ENCODE measurements at regions not wholly inside any gene's neighbourhood (a gene's known extent, or its start where the extent isn't known, plus 50 kb on each side); places are given as distances from the start of the nearest gene placed in this dataset.
"Not testable (repeated sequence)": the region's sequence is repeated elsewhere in the genome, so short reads cannot be mapped to it uniquely, and the experiment has no call there.

DNA sequence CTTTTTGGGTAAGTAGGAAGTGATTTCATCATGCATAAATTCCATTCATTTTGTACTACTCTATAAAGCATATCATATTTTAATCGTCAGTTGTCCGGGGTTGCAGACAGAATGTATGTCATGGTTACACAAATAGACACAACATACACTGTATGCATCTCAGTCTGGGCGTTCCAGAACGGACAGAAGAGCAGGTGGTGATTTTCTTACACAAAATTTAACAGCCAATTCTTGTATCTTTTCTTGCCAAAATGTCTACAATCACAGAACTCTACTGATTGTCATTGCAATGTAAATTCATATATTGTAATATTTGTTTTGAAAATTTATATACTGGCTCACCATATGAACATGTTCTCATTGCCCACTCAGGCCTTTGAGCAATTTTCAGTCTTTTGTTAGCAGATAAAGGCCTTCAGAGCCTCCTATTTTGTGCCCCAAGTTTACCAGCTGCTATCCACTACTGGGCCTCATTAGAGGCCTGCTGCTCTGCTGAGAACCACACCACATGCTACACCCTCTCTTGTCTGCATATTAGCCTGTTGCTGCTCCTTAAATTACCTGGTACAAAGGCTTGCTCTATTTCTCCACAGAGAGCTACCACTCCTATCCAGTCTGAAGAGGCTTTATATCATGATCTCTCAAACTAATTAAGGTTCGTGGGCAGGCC, 61.5 kb downstream of the PRDM13 start:
- H3K27me3 ChIP-seq (ENCODE audit: insufficient read depth, poor library complexity, severe bottlenecking): peaks cover 3% of the 10 kb centered on the region
- TF ChIP-seq SPI1 (IDR thresholded peaks at IDR 0.05; ENCODE audit: borderline replicate concordance, low read depth): no peak
- no peak for TF ChIP-seq GABPA (IDR thresholded peaks at IDR 0.05; ENCODE audit: low read depth)
- no peak for TF ChIP-seq POLR2AphosphoS5 (IDR thresholded peaks at IDR 0.05; ENCODE audit: low read depth)
- TF ChIP-seq, protein P1, sequence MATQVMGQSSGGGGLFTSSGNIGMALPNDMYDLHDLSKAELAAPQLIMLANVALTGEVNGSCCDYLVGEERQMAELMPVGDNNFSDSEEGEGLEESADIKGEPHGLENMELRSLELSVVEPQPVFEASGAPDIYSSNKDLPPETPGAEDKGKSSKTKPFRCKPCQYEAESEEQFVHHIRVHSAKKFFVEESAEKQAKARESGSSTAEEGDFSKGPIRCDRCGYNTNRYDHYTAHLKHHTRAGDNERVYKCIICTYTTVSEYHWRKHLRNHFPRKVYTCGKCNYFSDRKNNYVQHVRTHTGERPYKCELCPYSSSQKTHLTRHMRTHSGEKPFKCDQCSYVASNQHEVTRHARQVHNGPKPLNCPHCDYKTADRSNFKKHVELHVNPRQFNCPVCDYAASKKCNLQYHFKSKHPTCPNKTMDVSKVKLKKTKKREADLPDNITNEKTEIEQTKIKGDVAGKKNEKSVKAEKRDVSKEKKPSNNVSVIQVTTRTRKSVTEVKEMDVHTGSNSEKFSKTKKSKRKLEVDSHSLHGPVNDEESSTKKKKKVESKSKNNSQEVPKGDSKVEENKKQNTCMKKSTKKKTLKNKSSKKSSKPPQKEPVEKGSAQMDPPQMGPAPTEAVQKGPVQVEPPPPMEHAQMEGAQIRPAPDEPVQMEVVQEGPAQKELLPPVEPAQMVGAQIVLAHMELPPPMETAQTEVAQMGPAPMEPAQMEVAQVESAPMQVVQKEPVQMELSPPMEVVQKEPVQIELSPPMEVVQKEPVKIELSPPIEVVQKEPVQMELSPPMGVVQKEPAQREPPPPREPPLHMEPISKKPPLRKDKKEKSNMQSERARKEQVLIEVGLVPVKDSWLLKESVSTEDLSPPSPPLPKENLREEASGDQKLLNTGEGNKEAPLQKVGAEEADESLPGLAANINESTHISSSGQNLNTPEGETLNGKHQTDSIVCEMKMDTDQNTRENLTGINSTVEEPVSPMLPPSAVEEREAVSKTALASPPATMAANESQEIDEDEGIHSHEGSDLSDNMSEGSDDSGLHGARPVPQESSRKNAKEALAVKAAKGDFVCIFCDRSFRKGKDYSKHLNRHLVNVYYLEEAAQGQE (IDR thresholded peaks at IDR 0.05; ENCODE audit: insufficient replicate concordance, low read depth): no peak
- TF ChIP-seq, protein P2, sequence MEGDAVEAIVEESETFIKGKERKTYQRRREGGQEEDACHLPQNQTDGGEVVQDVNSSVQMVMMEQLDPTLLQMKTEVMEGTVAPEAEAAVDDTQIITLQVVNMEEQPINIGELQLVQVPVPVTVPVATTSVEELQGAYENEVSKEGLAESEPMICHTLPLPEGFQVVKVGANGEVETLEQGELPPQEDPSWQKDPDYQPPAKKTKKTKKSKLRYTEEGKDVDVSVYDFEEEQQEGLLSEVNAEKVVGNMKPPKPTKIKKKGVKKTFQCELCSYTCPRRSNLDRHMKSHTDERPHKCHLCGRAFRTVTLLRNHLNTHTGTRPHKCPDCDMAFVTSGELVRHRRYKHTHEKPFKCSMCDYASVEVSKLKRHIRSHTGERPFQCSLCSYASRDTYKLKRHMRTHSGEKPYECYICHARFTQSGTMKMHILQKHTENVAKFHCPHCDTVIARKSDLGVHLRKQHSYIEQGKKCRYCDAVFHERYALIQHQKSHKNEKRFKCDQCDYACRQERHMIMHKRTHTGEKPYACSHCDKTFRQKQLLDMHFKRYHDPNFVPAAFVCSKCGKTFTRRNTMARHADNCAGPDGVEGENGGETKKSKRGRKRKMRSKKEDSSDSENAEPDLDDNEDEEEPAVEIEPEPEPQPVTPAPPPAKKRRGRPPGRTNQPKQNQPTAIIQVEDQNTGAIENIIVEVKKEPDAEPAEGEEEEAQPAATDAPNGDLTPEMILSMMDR (IDR thresholded peaks at IDR 0.05; ENCODE audit: insufficient read depth, low read length): no peak
- H3K4me3 ChIP-seq (replicated peaks; ENCODE audit: insufficient read depth, low read length): no peak overlapping the region
- no peak for DNase-seq (ENCODE audit: low read depth in 1 of 2, low spot score in 1 of 2)
- H3K27ac ChIP-seq (replicated peaks): no peak overlapping the region

DNA sequence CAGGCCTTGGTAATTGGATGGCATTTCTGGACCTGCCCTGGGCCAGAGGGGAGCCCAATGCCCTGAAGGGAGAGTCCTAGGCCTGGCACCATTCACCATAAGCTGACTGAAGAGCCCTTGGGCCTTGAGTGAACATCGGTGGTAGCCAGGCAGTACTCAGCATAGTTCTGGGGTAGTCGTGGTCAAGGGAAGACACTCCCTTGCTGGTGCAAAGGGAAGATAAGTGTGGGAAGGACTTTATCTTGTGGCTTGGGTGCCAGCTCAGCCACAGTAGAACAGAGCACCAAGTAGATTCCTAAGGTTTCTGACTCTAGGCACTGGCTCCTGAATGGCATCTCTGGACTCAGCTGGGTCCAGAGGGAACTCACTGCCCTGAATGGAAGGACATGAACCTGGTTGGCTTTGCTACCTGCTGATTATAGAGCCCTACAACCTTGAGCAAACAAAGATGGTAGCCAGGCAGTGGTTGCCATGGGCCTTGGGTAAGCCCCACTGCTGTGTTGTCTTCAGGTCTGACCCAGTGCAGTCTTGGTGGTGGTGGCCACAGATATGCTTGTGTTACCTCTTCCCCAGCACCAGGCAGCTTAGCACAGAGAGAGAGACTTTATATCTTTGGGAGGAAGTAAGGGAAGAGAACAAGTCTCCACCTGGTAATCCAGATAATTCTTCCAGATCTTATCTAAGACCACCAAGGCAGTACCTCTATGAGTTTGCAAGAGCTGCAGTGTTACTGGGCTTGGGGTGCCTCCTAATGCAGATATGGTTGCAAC, 83.5 kb downstream of the PRDM13 start:
- Histone ChIP-seq H3K27ac (replicated peaks) (no peak overlapping the region), H3K27me3 (ENCODE audit: insufficient read depth, poor library complexity, severe bottlenecking) (no peaks in the 10 kb centered on the region), H3K4me3 (replicated peaks; ENCODE audit: insufficient read depth, low read length) (no peak overlapping the region)
- no peak for TF ChIP-seq POLR2AphosphoS5 (IDR thresholded peaks at IDR 0.05; ENCODE audit: low read depth)
- TF ChIP-seq, protein P2 (IDR thresholded peaks at IDR 0.05; ENCODE audit: insufficient read depth, low read length): no peak
- TF ChIP-seq, protein P1 (IDR thresholded peaks at IDR 0.05; ENCODE audit: insufficient replicate concordance, low read depth): no peak
- no peak for DNase-seq (ENCODE audit: low read depth in 1 of 2, low spot score in 1 of 2)

DNA sequence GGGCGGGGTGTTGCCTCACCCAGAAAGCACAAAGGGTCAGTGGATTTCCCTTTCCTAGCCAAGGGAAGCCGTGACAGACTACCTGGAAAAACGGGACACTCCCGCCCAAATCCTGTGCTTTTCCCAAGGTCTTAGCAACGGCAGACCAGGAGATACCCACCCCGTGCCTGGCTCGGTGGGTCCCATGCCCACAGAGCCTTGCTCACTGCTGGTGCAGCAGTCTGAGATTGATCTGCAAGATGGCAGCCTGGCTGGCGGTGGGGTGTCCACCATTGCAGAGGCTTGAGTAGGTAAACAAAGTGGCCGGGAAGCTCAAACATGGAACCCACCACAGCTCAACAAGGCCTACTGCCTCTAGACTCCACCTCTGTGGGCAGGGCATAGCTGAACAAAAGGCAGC, 95.7 kb downstream of the PRDM13 start:
- H3K27ac ChIP-seq (replicated peaks); H3K27me3 ChIP-seq (ENCODE audit: insufficient read depth, poor library complexity, severe bottlenecking); DNase-seq (ENCODE audit: low read depth in 1 of 2, low spot score in 1 of 2); H3K4me3 ChIP-seq (replicated peaks; ENCODE audit: insufficient read depth, low read length): not testable (repeated sequence)

DNA sequence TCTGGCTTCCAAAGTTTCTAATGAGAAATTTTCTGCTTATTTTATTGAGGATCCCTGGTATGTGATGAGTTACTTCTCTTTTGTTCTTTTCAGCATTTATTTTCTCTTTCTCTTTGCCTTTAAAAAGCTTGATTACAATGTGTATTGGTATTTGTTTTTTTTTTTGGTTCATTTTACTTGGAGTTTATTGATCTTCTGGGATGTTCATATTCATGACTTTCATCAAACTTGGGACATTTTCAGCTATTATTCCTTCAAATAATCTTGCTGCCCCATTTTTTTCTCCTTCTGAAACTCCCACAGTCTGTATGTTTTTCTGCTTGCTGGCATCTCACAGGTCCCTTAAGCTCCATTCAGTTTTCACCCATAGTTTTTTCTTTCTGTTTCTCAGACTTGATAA, 102.4 kb downstream of the PRDM13 start:
- Histone ChIP-seq H3K4me3 (replicated peaks; ENCODE audit: insufficient read depth, low read length) (no peak overlapping the region), H3K27me3 (ENCODE audit: insufficient read depth, poor library complexity, severe bottlenecking) (no peaks in the 10 kb centered on the region), H3K27ac (replicated peaks) (no peak overlapping the region)
- TF ChIP-seq, protein P2 (IDR thresholded peaks at IDR 0.05; ENCODE audit: insufficient read depth, low read length): no peak
- TF ChIP-seq POLR2AphosphoS5 (IDR thresholded peaks at IDR 0.05; ENCODE audit: low read depth): no peak
- no peak for TF ChIP-seq GABPA (IDR thresholded peaks at IDR 0.05; ENCODE audit: low read depth)
- TF ChIP-seq, protein P1 (IDR thresholded peaks at IDR 0.05; ENCODE audit: insufficient replicate concordance, low read depth): no peak
- no peak for TF ChIP-seq SPI1 (IDR thresholded peaks at IDR 0.05; ENCODE audit: borderline replicate concordance, low read depth)
- no peak for DNase-seq (ENCODE audit: low read depth in 1 of 2, low spot score in 1 of 2)

Data from HL-60 (cell line).